BLaER1 treated with 17β-estradiol and CSF1 and Interleukin-3, amounts not matched to agents 10 nM and 100 nM (cell line): ENCODE measurements at regions not wholly inside any gene's neighbourhood (a gene's known extent, or its start where the extent isn't known, plus 50 kb on each side); places are given as distances from the start of the nearest gene placed in this dataset.

ENCODE experiments used
- H3K27ac ChIP-seq, 11 experiments: shearing (Covaris generic); formaldehyde crosslinking; 2 replicates each; pipeline ENCODE4 v1.8.1; 2022
- H3K27me3 ChIP-seq, 11 experiments: shearing (Covaris generic); formaldehyde crosslinking; 2 replicates each; pipeline ENCODE4 v1.8.1; 2022
- H3K36me3 ChIP-seq, 11 experiments: shearing (Covaris generic); formaldehyde crosslinking; 2 replicates each; pipeline ENCODE4 v1.8.1; 2022
- H3K4me1 ChIP-seq, 10 experiments: shearing (Covaris generic); formaldehyde crosslinking; 2 replicates each; pipeline ENCODE4 v1.8.1; 2022
- H3K4me2 ChIP-seq, 11 experiments: shearing (Covaris generic); formaldehyde crosslinking; 2 replicates each; pipeline ENCODE4 v1.8.1; 2022
- H3K4me3 ChIP-seq, 10 experiments: shearing (Covaris generic); formaldehyde crosslinking; 2 replicates each; pipeline ENCODE4 v1.8.1; 2022
- H3K9ac ChIP-seq, 11 experiments: shearing (Covaris generic); formaldehyde crosslinking; 2 replicates each; pipeline ENCODE4 v1.8.1; 2022
- H3K9me3 ChIP-seq, 11 experiments: shearing (Covaris generic); formaldehyde crosslinking; replicated peaks in 1 of 11; 2 replicates each; pipeline ENCODE4 v1.8.1; 2022
- H4K20me1 ChIP-seq, 11 experiments: shearing (Covaris generic); formaldehyde crosslinking; 2 replicates each; pipeline ENCODE4 v1.8.1; 2022
- Cebpa-rat ChIP-seq, 11 experiments: shearing (Covaris generic); IDR thresholded peaks; 2 replicates each; pipeline ENCODE4 v1.8.1; 2022

GRCh38 chr4:160826339-160826679, 1337.5 kb downstream of the FSTL5 start:
- no peak overlapping the region for H3K9ac ChIP-seq
- H3K4me3 ChIP-seq = no peak overlapping the region
- H3K36me3 ChIP-seq = no peaks in the 10 kb centered on the region
- TF ChIP-seq Cebpa-rat (IDR thresholded peaks at IDR 0.05) = no peak
- peaks cover 8 to 10% (median 9%) of the 10 kb centered on the region in 10 experiments; a peak in 17 of 20 replicates for H3K4me1 ChIP-seq
- no peaks in the 10 kb centered on the region for H4K20me1 ChIP-seq
- no peaks in the 10 kb centered on the region for H3K27me3 ChIP-seq
- H3K27ac ChIP-seq = no peak overlapping the region
- no peaks in the 10 kb centered on the region for H3K9me3 ChIP-seq
- peak overlapping the region in 9 of 11 experiments; percentile 1 to 38 (median 24); a peak in 6 of 22 replicates for H3K4me2 ChIP-seq

GRCh38 chr4:160831165-160831922, 1332.5 kb downstream of the FSTL5 start:
- no peak overlapping the region for H3K4me3 ChIP-seq
- H3K36me3 ChIP-seq = no peaks in the 10 kb centered on the region
- H3K4me2 ChIP-seq = no peak overlapping the region
- no peaks in the 10 kb centered on the region for H3K9me3 ChIP-seq
- no peak overlapping the region for H3K27ac ChIP-seq
- no peak for TF ChIP-seq Cebpa-rat (IDR thresholded peaks at IDR 0.05)
- H3K9ac ChIP-seq = no peak overlapping the region
- no peaks in the 10 kb centered on the region for H4K20me1 ChIP-seq
- H3K27me3 ChIP-seq = no peaks in the 10 kb centered on the region
- peaks cover 0 to 2% (median under 1%) of the 10 kb centered on the region in 10 experiments; a peak in 11 of 20 replicates for H3K4me1 ChIP-seq

GRCh38 chr4:160835789-160836188, 1328.0 kb downstream of the FSTL5 start:
- Histone ChIP-seq H3K36me3 (no peaks in the 10 kb centered on the region), H3K9ac (no peak overlapping the region), H3K4me2 (no peak overlapping the region), H3K4me3 (no peak overlapping the region), H3K27ac (no peak overlapping the region), H3K4me1 (no peaks in the 10 kb centered on the region), H4K20me1 (no peaks in the 10 kb centered on the region), H3K9me3 (no peaks in the 10 kb centered on the region), H3K27me3 (no peaks in the 10 kb centered on the region)
- TF ChIP-seq Cebpa-rat (IDR thresholded peaks at IDR 0.05) = no peak

- H3K4me2 ChIP-seq = no peak overlapping the region
- H3K4me1 ChIP-seq = no peaks in the 10 kb centered on the region
- H3K9me3 ChIP-seq = no peaks in the 10 kb centered on the region
- H3K36me3 ChIP-seq = no peaks in the 10 kb centered on the region
- no peak overlapping the region for H3K9ac ChIP-seq
- no peak overlapping the region for H3K4me3 ChIP-seq
- TF ChIP-seq Cebpa-rat (IDR thresholded peaks at IDR 0.05) = no peak
- no peaks in the 10 kb centered on the region for H4K20me1 ChIP-seq
- H3K27ac ChIP-seq = no peak overlapping the region
- no peaks in the 10 kb centered on the region for H3K27me3 ChIP-seq
These were observed 1327.4 kb downstream of the FSTL5 start for GRCh38 chr4:160836431-160836830.

- Histone ChIP-seq H3K4me1 (no peaks in the 10 kb centered on the region), H3K9ac (no peak overlapping the region), H4K20me1 (no peaks in the 10 kb centered on the region), H3K4me2 (no peak overlapping the region), H3K27ac (no peak overlapping the region), H3K9me3 (no peaks in the 10 kb centered on the region), H3K36me3 (no peaks in the 10 kb centered on the region), H3K27me3 (no peaks in the 10 kb centered on the region), H3K4me3 (no peak overlapping the region)
- no peak for TF ChIP-seq Cebpa-rat (IDR thresholded peaks at IDR 0.05)
These were observed 1317.7 kb downstream of the FSTL5 start for GRCh38 chr4:160846121-160846520.

GRCh38 chr4:160847228-160847627, 1316.6 kb downstream of the FSTL5 start:
- Histone ChIP-seq H3K9ac (no peak overlapping the region), H3K4me3 (no peak overlapping the region), H3K27ac (no peak overlapping the region), H3K27me3 (no peaks in the 10 kb centered on the region), H4K20me1 (no peaks in the 10 kb centered on the region), H3K4me1 (no peaks in the 10 kb centered on the region), H3K4me2 (no peak overlapping the region), H3K36me3 (no peaks in the 10 kb centered on the region), H3K9me3 (no peaks in the 10 kb centered on the region)
- no peak for TF ChIP-seq Cebpa-rat (IDR thresholded peaks at IDR 0.05)

GRCh38 chr4:160848489-160848888, 1315.3 kb downstream of the FSTL5 start:
- Histone ChIP-seq H4K20me1 (no peaks in the 10 kb centered on the region), H3K27ac (no peak overlapping the region), H3K9ac (no peak overlapping the region), H3K4me2 (no peak overlapping the region), H3K27me3 (no peaks in the 10 kb centered on the region), H3K4me3 (no peak overlapping the region), H3K9me3 (no peaks in the 10 kb centered on the region), H3K36me3 (no peaks in the 10 kb centered on the region), H3K4me1 (no peaks in the 10 kb centered on the region)
- TF ChIP-seq Cebpa-rat (IDR thresholded peaks at IDR 0.05) = no peak

- no peaks in the 10 kb centered on the region for H3K27me3 ChIP-seq
- TF ChIP-seq Cebpa-rat (IDR thresholded peaks at IDR 0.05) = no peak
- no peaks in the 10 kb centered on the region for H3K4me1 ChIP-seq
- H3K4me3 ChIP-seq = no peak overlapping the region
- H3K36me3 ChIP-seq = no peaks in the 10 kb centered on the region
- H3K27ac ChIP-seq = no peak overlapping the region
- H3K9ac ChIP-seq = no peak overlapping the region
- H3K4me2 ChIP-seq = no peak overlapping the region
- no peaks in the 10 kb centered on the region for H4K20me1 ChIP-seq
- H3K9me3 ChIP-seq = no peaks in the 10 kb centered on the region
These were observed 1314.7 kb downstream of the FSTL5 start for GRCh38 chr4:160848901-160849760.

- Histone ChIP-seq H4K20me1 (no peaks in the 10 kb centered on the region), H3K36me3 (no peaks in the 10 kb centered on the region), H3K9ac (no peak overlapping the region), H3K27ac (no peak overlapping the region), H3K4me2 (no peak overlapping the region), H3K4me1 (no peaks in the 10 kb centered on the region), H3K9me3 (no peaks in the 10 kb centered on the region), H3K4me3 (no peak overlapping the region), H3K27me3 (no peaks in the 10 kb centered on the region)
- no peak for TF ChIP-seq Cebpa-rat (IDR thresholded peaks at IDR 0.05)
These were observed 1299.5 kb downstream of the FSTL5 start for GRCh38 chr4:160864253-160864652.

- Histone ChIP-seq H3K9ac (no peak overlapping the region), H3K4me3 (no peak overlapping the region), H3K36me3 (no peaks in the 10 kb centered on the region), H3K4me1 (no peaks in the 10 kb centered on the region), H3K9me3 (no peaks in the 10 kb centered on the region), H3K27me3 (no peaks in the 10 kb centered on the region), H3K4me2 (no peak overlapping the region), H3K27ac (no peak overlapping the region), H4K20me1 (no peaks in the 10 kb centered on the region)
- no peak for TF ChIP-seq Cebpa-rat (IDR thresholded peaks at IDR 0.05)
These were observed 1293.9 kb downstream of the FSTL5 start for GRCh38 chr4:160869899-160870298.
